CD4-positive, alpha-beta T cell treated with Interleukin-17A for 4 hours (primary cell): ENCODE measurements at regions not wholly inside any gene's neighbourhood (a gene's known extent, or its start where the extent isn't known, plus 50 kb on each side); places are given as distances from the start of the nearest gene placed in this dataset.
"Not testable (repeated sequence)": the region's sequence is repeated elsewhere in the genome, so short reads cannot be mapped to it uniquely, and the experiment has no call there.

ENCODE experiments used
- DNase-seq: peaks from one replicate; pipeline ENCODE4 v3.0.0-alpha.2; 2020; ENCODE audit warnings: mixed read lengths

DNA sequence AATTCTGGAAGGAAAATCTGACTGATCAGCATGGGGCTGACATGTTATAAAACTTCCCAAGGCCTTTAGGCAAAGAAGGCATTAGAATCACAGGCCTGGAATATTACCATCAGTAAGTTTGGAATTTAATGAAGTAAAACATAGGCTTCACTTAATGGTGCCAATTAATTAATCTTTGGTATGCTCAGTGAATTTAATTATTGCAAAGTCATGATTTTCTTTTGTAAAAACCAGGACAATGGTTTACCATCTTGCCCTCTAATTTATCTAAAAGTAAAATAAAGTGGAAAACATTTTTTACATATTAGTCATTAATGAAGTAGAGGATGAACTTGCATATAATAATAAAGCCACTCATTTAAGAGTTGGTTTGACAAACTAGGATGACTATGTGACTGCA lies 220.3 kb downstream of the SEC23IP start:
- no peak for DNase-seq

DNA sequence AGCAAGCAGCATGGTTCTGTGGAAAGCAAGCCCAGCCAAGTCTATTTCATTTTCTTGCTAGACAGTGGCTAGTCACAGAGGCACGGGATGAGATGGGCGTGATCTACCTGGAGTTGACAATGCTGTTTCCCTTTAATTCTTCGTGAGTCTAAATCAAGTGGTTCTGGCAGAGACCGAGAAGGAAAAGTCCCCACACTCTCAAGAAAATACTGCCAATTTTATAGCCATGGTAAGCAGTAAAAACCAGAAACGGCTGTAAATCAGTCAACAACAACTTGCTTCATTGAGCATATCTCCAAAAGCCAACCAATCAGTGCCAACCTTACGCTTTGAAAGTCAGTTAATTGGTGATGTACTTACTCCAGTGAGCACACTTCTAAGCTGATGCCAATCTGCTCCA lies 223.4 kb downstream of the SEC23IP start:
- DNase-seq, result no peak

DNA sequence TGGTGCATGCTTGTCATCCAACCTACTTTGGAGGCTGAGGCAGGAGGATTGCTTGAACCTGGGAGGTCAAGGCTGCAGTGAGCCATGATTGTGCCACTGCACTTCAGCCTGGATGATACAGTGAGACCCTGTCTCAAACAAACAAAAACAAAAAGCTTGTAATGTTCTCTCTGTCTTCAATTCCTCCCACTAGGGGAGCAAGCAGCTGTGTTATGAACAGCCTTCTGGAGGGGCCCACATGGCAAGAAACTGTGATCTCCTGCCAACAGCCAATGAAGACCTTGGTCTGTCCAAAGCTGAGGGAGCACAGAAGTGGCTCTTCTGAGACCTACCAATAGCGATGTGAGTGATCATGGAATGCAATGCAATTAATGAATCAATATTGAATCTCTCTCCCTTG lies 229.2 kb downstream of the SEC23IP start:
- DNase-seq, result no peak

DNA sequence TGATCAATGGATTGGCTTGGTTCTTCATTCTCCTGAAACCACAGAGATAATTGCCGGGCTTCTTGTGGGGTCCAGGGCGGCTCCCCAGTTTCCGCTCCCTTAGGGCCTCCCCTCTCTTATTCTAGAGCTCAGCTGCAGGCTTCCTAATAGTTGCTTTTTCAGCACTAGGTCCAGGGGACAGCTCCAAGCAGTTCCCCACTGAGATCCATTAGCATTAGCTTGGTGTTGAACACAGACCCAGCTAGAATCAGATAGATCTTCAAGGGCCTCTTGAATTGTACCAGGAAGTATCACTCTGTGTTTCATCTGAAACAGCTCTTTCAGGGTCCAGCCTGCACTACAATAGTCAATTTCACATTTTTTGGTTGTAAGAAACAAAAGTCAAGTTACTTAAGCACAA lies 238.7 kb downstream of the SEC23IP start:
- DNase-seq, result no peak

DNA sequence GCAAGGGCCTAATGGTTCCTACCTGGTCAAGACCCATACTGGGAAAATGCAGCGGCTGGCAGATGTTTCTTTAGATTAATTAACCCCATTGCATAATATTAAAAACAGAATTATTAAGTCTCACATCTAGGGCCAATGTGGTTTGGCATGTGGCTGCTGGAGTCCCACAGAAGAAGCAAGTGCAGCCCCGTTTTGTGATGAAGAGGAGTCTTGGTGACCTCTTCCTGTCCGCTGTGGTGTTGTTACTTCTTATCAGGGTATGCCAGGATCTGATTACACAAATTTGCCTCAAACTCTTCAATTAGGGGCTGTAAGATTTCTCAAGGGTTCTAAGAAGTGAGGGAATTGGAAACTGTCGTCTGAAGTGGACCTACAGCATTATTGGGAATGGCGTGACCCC lies 240.3 kb downstream of the SEC23IP start:
- no peak for DNase-seq

DNA sequence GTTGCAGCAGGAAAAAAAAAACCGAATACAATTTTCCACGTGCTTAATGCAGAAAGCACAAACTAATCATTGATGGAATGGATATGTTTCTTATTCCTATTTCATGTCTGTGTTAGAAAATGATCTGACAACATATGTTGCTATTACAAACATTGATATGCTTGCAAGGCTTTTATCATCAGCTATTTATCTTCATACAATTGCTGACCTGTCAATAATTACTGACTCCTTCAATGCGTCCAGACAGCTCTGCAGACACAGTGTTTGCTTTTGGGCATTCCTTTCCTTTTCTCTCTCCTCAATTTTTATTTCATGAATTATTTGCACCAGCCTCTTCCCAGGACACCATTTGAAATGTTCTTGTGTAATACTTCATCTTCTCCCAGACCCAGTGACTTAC lies 246.2 kb downstream of the SEC23IP start:
- DNase-seq, result no peak

DNA sequence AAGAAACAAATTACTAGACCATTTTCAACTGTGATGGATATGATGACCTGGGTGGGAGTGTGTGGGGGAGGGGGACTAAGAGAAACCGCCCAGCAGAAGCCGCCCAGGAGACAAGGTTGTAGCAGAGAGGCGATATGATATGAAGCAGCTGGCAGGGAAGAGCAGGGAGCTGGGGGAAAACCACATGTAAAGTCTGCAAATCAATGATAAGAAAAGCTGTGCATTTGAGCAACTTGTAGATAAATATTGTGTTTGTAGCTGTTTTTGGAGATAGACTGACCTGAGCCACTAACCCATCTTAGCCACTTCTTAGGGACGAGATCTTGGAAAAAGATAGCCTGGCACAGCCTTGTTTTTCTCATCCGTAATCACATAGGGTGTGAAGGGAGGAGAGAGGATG lies 252.6 kb downstream of the SEC23IP start:
- no peak for DNase-seq

DNA sequence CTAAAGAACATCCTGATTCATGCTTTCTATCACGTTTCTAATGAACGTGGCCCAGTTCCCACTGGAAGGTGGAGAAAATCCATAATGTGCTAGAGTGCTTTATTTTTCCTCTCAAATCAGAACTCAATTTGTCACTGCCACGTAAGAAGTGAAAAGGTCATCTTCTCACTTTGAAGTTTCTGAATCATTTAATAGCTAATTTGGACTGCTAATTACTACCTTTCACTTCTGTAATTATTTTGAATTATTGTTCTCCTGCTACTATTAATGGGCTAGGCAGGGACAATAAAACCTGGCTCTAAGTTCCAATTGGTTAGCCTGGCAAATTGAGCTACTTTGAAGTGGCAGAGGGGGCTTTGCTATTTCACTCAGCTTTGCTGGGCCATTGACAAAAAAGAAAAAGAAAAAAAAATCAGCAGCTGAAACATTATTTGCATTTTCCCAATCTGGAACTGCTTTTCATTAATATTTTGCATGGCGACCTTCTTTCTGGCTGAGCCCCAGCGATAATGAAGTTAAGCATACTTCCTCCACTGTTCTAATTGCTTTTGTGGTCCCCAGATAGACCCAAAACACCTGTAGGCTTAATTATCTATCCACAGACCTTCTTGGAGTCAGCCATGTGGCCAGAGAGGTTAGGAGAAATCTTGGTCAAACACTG lies 264.2 kb downstream of the SEC23IP start:
- no peak for DNase-seq

DNA sequence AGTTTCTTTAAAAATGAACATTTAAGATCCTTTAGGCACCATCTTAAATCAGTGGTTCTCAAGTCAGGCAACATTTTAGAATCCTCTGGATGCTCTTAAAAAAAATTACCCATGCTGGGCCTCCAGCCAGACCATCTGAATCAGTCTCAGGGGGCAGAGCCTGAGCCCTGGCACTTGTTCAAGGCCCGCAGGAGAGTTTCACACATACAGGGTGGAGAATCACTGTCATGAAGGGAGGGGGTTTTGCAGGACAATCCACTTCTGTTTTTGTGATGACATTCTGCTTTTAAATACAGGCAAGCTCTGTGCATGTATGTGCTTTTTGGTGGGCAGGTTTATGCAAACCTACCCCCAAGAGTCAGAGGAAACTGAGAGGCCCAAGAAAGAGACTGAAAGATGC lies 268.6 kb downstream of the SEC23IP start:
- no peak for DNase-seq

DNA sequence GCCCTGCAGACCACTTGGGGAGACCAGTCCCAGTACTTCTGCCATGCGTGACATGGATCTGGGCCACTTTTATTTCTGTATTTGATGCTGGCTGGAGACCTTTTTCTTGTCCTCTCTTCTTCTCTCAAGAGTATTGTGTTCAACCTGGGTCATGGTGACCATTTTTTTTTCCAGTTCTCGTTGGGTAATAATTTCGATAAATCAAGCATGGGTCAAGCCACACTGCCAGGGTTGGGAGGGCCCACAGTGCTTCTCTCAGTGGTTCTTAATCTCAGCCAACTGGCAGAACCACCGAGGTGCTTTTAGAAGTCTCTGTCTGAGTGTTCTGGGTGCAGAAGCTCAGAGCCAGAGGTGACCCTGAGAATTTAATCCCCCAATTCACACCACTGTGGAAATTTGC lies 269.9 kb downstream of the SEC23IP start:
- DNase-seq, result no peak

DNA sequence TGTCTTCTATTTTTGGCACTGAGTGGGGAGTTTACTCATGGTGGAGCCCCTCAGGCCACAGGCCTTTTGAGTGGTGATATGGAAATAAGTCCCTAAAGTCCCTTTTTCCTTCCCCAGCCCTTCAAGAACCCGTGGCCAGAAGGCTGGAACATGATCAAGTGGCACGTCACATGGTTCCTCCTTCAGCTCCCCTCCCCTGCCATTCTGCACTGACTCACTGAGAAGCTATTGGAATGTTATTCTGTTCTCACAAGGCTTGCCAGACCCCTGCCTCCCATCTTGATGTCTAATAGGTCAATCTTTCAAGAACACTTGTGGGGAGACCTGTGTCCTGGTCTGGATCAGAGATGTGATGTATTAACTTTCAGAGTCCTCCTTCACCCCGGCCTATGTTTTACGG lies 279.8 kb downstream of the SEC23IP start:
- no peak for DNase-seq

DNA sequence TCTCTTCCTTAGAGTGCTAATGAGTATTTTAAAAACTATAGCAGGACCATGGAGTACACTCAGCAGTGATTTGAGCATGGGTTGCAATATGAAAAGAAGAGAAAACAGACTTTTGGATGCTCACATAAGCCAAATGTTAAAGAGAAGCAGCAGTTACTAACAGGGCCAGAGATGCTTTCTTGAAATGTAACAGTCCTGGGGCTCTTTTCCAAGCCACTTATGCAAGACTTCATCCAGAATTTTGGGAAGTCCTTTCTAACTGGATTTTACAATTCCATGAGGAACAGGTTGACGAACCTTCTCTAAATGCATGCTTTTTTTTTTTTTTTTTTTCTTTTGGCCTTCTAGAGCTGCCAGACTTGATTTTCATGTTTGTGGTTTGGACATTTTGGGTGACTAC lies 282.0 kb downstream of the SEC23IP start:
- no peak for DNase-seq

DNA sequence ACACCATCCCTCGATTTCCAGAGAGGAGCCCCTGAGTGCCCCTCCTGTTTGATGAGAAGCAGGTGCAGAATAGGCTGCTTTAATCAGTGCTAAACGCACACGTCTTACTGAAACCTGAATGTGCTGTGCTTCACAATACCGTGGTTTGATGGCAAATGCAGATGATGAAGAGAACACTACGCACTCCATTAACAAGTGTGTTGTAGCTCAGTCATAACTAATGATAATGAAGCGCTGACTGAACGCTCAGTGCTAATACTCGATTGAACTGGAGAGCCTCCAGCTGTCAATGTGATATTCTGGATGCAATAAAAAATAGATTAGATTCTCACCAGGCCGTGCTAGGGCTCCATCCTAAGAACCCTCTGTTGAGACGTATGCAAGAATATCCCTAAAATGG lies 279.7 kb upstream of the PLPP4 start:
- DNase-seq, result no peak

DNA sequence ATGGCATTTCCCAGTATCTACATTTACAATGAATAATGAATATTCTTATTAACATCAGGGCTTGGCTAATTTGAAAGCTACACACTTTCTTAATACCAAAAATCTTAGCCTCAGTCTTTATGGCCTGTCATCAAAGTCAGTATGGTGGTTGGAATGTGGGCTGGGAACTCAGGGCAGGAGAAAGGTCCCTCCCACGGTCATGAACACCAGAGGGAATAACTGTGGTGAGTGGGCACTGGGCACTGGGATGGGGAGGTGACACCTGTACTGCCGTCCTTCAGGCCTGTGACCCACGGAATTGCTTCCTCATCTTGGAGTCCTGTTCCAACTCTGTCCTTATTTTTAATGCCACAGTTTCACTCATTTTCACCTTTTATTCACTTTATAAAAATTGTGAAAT lies 276.9 kb upstream of the PLPP4 start:
- no peak for DNase-seq

DNA sequence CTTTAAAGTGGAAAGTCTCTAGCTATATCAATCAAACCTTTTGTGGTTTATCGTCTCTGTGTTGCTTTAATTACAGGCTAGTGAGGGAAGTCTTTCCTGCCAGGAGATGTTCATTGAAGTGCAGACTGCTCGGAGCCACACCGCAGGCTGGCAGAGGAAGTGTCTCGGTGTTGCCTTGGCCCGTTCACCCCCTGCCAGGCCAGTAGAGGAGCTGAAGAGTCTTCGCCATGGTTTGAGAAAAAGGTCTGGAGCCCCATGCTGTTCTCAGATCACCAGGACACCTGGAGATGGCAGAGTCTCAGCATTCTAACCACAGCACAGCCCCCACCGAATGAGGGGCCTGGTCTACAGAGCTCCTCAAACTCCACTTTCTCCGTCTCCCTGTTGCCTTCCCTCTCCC lies 275.9 kb upstream of the PLPP4 start:
- DNase-seq, result no peak

DNA sequence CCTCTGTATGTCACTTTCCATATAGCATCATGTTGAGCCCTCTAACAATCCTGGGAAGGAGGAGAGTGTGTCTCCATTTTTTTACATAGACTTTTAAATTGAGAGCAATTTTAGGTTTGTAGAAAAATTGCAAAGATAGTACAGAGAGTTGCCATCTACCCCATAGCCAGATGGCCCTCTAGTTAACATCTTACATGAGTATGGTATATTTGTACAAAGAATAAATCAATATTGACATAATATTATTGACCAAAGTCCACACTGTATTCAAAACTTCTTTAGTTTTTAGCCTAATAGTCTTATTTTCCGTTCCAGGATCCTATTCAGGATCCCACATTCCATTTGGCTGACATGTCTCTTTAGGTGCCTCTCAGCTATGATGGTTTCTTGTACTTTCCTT lies 274.6 kb upstream of the PLPP4 start:
- no peak for DNase-seq

DNA sequence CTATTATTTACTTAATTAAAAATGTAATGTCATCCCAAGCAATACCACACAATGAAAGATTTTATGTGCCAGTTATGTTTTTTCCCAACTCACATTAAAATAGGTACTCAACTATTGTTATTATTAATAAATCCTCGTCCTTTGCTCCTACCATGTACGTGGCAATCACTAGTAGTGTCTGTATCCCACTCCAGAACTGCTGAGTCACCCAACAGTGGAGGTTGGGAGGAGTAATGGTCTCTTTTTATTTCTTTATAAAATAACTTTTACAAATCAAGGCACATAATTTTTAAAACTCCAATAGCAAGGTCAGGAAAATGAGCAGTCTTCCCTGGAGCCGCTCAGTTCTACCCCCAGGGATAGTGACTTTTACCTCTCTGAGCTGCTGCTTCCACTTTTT lies 273.5 kb upstream of the PLPP4 start:
- no peak for DNase-seq

DNA sequence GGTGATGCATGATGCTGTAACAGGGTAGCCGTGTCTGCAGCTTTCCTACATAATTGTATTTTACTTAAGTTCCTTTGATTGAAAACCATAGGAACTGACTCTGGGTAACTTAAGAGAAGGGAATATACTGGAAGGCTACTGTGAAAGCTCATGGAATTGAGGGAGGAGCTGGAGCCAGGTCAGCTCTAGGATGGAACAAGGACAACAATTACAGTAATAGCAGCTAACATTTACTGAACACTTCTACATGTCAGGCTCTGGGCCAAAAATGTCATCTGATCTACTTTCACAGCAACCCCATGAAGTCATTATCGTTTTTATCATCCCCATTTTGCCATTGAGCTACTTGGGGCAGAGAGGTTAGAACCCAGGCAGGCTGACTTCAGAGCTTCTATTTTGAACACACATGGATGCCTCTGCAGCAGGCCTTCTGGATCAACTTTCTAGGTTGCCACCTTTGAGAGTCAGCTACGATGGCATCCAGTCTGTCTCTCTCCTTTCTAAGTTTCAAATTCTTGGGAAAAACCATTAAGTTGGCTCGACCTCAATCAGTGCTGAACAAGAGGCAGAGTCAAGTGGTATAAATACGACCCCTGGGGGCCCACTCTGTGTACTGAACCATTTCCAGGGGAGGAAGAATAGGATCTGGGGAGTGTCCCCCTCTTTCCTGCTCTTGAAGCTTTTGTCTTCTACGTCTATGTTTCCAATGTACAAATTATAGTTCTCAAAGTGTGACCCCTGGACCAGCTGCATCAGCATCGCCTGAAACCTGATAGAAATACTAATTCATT lies 272.3 kb upstream of the PLPP4 start:
- no peak for DNase-seq

DNA sequence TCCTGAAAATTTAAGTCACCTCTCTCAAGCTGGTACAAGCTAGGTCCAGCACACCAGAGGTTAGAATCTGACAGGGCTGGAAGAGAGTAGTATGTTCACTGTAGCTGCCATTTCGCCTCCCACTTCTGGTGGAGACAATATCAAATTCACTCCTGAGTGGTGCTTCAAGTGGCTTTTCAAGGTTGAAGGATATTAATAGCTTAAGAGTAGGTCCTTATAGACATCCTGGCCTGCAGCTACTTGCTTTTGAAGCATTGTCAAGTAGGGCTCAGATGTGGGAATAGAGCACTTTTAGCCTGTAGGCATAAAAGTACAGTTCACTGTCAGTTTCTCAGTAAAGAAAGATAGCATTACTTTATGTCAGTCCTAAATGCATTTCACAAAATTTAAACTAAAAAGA lies 270.5 kb upstream of the PLPP4 start:
- no peak for DNase-seq

DNA sequence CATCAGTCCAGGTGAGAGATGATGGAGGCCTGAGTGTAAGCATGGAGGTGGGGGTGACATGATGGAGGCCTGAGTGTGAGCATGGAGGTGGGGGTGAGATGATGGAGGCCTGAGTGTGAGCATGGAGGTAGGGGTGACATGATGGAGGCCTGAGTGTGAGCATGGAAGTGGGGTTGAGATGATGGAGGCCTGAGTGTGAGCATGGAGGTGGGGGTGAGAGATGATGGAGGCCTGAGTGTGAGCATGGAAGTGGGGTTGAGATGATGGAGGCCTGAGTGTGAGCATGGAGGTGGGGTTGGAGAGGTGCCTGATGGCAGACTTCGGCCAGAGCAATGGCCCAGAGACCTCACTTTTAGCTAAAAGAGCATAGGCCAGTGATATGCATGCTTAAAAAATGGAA lies 269.9 kb upstream of the PLPP4 start:
- not testable (repeated sequence) for DNase-seq

DNA sequence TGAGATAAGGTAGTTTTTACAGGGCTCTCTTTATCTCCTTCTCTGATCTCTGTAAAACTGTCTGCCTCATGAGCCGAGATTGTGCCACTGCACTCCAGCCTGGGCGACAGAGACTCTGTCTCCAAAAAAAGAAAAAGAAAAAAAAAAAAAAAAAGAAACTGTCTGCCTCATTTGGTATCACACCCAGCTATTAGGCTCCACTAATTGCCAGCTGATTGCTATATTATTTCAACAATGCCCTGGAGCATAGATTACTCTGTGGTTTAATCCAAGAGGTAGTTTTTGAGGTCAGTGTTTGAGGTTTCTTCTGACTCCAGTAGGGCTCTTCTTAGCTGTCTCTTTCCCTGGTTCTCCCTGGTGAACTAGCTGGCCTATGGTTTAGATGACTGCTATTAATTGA lies 268.1 kb upstream of the PLPP4 start:
- DNase-seq, result no peak

DNA sequence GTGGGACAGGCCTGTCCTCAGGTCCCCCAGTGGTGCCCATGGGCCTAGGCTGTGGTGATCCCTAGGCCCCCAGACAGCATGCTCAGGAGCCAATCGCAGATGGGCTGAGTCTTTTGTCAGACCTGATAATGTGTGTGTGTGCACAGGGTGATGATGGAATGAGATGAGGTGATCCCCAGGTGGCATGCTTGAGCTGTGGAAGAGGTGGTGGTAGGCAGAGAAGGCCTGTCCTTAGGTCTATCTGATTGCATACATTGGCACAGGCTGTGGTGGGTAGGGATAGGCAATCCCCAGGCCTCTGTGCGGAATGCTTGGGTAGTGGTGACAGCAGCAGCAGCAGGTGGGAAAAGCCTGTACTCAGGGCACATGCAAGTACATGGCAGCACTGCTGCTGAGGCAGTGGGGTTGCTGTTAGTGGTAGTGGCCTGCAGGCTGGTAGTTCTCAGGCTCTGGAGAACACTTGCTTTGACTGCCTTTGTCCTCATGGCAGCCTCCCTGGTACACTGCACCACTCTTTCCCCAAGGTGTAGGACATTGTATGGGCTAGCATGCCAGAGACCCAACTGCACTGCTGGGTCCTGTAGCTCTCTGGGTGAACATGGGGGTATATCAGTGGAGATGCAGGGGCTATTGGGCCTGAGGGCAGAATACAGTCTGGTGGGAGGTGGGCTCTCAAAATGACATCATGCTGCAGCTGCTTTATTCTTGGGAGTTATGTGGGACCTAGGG lies 260.9 kb upstream of the PLPP4 start:
- no peak for DNase-seq

DNA sequence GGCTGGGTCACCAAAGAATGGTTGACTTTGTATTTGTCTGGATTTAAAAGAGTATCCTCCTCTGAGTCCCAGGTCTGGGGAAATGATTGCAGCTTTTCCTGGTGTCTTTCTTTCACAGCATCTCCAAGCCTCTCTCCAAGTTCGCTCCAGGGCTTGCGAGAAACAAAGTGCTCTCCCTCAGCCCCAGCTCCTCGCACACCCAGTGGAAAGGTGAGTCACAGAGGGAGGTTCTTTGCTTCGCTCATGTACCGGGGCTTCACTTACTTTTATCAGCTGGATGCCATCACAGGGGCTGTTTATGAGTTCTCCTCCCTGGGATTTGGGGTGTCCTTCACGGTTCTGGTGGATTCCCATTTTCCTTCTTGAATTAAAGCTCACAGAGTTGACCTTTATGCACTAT lies 252.2 kb upstream of the PLPP4 start:
- no peak for DNase-seq

DNA sequence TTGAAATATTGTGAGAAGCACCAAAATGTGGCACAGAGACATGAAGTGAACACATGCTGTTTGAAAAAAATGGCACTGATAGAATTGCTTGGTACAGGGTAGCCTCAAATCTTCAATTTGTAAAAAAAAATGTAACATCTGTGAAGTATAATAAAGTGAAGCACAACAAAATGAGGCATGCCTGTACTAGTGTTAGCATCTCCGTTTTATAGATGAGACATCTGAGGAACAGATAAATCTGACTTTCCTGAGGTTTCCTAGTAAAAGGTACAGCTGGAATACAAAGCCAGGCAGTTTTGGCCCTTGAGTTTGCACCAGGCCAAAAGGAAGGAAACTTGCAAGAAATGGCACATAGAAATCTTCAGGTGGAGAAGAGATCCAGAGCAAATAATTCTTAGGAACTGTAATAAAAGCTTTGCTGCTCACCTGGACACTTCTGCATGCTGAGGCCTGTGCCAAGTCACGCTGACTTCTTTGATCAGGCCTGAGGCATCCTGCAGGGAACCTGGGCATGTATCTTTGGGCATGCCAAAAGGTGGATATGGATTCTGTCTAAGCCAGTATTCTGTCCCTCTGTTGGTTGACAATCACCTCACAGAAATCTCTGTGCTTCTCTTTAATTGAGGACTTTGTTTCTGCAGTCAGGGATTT lies 251.5 kb upstream of the PLPP4 start:
- no peak for DNase-seq
